Activated T-cell treated with anti-CD3 and anti-CD28 coated beads, Interleukin-2, amount 50 U/mL, for 24 hours (primary cell): ENCODE measurements at regions not wholly inside any gene's neighbourhood (a gene's known extent, or its start where the extent isn't known, plus 50 kb on each side); places are given as distances from the start of the nearest gene placed in this dataset.
A peak's percentile ranks its signal among the peaks of the same experiment; 100 is the strongest.
"Not testable (repeated sequence)": the region's sequence is repeated elsewhere in the genome, so short reads cannot be mapped to it uniquely, and the experiment has no call there.

Experiments
- DNase-seq: peaks from one replicate; pipeline ENCODE4 v3.0.0-alpha.2; 2020
- H3K27ac Mint-ChIP-seq: 2 replicates; pipeline ENCODE4 v1.8.0; 2020; ENCODE audit warnings: mild to moderate bottlenecking, mixed read lengths
- H3K27me3 Mint-ChIP-seq: 2 replicates; pipeline ENCODE4 v1.8.0; 2020; ENCODE audit warnings: mixed read lengths
- H3K36me3 Mint-ChIP-seq: 2 replicates; pipeline ENCODE4 v1.8.0; 2020; ENCODE audit warnings: low read depth, mixed read lengths
- H3K4me1 Mint-ChIP-seq: 2 replicates; pipeline ENCODE4 v1.8.0; 2020; ENCODE audit warnings: low read depth, mixed read lengths
- H3K4me3 Mint-ChIP-seq: 2 replicates; pipeline ENCODE4 v1.8.0; 2020; ENCODE audit warnings: mild to moderate bottlenecking, moderate library complexity, mixed read lengths
- H3K9me3 Mint-ChIP-seq: 2 replicates; pipeline ENCODE4 v1.8.0; 2020; ENCODE audit warnings: mixed read lengths

DNA sequence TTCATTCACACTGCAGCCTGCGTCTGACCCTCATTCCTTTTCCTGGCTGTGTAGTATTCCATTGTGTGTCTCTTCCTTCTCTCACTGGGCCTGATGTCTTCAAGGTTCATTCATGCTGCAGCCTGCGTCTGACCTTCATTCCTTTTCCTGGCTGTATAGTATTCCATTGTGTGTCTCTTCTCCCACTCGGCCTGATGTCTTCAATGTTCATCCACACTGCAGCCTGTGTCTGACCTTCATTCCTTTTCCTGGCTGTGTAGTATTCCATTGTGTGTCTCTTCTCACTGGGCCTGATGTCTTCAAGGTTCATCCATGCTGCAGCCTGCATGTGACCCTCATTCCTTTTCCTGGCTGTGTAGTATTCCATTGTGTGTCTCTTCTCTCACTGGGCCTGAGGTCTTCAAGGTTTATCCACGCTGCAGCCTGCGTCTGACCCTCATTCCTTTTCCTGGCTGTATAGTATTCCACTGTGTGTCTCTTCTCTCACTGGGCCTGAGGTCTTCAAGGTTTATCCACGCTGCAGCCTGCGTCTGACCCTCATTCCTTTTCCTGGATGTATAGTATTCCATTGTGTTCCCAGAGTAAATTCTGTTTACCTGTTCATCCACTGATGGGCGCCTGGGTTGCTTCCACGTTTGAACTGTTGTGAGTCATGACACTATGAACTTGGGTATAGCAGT lies 191.0 kb downstream of the CRLF2 start:
- H3K4me3 Mint-ChIP-seq, H3K9me3 Mint-ChIP-seq, H3K4me1 Mint-ChIP-seq, H3K36me3 Mint-ChIP-seq, H3K27me3 Mint-ChIP-seq, H3K27ac Mint-ChIP-seq, DNase-seq: not testable (repeated sequence)

DNA sequence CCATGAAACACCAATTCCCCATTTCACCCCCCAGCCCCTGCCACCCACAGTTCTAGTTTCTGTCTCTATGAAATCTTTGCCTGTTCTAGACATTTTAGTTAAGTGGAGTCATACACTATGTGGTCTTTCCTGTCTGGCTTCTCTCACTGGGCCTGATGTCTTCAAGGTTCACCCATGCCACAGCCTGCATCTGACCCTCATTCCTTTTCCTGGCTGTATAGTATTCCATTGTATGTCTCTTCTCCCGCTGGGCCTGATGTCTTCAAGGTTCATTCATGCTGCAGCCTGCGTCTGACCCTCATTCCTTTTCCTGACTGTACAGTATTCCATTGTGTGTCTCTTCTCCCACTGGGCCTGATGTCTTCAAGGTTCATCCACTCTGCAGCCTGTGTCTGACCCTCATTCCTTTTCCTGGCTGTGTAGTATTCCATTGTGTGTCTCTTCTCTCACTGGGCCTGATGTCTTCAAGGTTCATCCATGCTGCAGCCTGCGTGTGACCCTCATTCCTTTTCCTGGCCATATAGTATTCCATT lies 191.7 kb downstream of the CRLF2 start:
- Mint-ChIP-seq H3K9me3 (no peaks in the 10 kb centered on the region), H3K27ac (no peak overlapping the region), H3K4me1 (peaks cover 1% of the 10 kb centered on the region), H3K4me3 (no peak overlapping the region), H3K36me3 (no peaks in the 10 kb centered on the region), H3K27me3 (peaks cover 7% of the 10 kb centered on the region)
- DNase-seq: no peak

DNA sequence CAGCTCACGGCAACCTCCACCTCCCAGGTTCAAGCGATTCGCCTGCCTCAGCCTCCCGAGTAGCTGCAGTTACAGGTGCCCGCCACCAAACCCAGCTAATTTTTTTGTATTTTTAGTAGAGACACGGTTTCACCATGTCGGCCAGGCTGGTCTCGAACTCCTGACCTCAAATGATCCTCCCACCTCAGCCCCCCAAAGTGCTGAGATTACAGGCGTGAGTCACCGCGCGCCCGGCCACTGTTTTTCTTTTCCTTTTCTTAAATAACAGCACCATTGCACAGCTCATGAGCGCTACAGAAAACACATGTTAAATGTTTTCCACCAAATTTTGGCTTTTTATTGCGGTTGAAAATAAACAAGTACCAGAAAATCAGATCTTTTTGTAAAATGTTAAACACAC lies 195.5 kb downstream of the CRLF2 start:
- not testable (repeated sequence) for H3K27ac Mint-ChIP-seq, H3K27me3 Mint-ChIP-seq, H3K9me3 Mint-ChIP-seq, DNase-seq, H3K36me3 Mint-ChIP-seq, H3K4me3 Mint-ChIP-seq, H3K4me1 Mint-ChIP-seq

DNA sequence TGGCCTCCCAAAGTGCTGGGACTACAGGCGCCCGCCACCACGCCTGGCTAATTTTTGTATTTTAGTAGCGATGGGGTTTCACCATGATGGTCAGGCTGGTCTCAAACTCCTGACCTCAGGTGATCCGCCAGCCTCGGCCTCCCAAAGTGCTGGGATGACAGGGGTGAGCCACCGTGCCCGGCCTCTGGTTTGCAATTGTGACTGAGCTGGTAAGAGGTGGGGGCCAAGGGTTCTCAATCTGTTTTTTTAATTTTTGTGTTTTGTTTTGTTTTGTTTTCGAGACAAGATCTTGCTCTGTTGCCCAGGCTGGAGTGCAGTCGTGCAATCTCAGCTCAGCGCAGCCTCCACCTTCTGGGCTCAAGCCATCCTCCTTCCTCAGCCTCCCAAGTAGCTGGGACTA lies 196.2 kb downstream of the CRLF2 start:
- not testable (repeated sequence) for H3K27me3 Mint-ChIP-seq, H3K4me1 Mint-ChIP-seq, H3K9me3 Mint-ChIP-seq, H3K36me3 Mint-ChIP-seq, H3K27ac Mint-ChIP-seq, H3K4me3 Mint-ChIP-seq, DNase-seq

DNA sequence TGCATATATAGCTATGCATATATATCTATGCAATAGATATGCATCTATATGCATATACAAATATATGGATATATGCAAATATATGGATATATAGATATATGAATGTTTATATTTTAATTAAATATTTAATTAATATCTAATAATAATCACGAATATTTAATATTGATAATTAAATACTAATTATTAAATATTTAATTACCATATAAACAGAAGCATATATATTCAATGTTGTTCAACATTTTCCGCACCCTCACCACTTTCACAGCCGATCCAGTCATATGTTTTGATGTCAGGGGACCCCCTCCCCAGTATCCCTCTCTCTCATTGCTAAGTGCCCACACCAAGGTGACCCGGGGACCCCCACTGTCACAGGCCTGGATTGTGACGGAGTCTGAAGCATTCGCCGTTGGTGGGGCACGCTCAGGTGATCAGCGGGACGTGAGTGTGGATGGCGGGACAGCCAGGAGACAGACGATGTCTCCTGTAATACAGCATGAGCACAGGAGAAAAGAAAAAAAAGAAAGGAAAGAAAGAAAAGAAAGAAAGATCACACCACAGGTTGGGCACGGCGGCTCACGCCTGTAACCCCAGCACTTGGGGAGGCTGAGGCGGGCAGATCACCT lies 199.7 kb downstream of the CRLF2 start:
- no peak overlapping the region for H3K27ac Mint-ChIP-seq

DNA sequence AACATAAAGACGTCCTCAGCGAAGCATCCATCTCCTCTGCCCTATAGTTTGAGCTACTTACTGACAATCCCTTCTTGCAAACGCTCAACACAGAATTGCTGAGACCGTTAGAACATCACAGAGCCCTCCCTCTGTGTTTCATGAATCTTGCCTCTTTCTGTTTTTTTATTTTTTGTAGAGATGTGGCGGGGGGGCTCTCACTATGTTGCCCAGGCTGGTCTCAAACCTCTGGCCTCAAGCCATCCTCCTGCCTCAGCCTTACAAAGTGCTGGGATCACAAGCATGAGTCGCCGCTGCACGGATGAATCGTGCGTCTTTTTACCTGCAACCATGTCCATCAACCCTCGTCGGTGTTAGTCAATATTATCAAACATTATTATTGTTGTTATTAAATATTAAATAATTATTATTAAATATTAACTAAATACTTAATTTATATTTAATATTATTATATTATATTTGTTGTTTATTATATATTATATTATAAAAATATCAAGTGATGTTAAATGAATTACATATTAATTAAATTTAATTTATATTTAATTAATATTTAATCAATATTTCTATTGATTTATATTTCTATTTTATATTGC lies 200.7 kb downstream of the CRLF2 start:
- Mint-ChIP-seq H3K9me3 (no peaks in the 10 kb centered on the region), H3K36me3 (no peaks in the 10 kb centered on the region), H3K27ac (peak overlapping the region; percentile 38), H3K4me1 (no peaks in the 10 kb centered on the region), H3K4me3 (no peak overlapping the region), H3K27me3 (peaks cover 5% of the 10 kb centered on the region)
- no peak for DNase-seq

More for the DNA sequence above, 199.7 kb downstream of the CRLF2 start:
- H3K27me3 Mint-ChIP-seq: peaks cover 5% of the 10 kb centered on the region
- no peaks in the 10 kb centered on the region for H3K4me1 Mint-ChIP-seq
- no peaks in the 10 kb centered on the region for H3K36me3 Mint-ChIP-seq
- no peaks in the 10 kb centered on the region for H3K9me3 Mint-ChIP-seq
- no peak for DNase-seq
- no peak overlapping the region for H3K4me3 Mint-ChIP-seq

DNA sequence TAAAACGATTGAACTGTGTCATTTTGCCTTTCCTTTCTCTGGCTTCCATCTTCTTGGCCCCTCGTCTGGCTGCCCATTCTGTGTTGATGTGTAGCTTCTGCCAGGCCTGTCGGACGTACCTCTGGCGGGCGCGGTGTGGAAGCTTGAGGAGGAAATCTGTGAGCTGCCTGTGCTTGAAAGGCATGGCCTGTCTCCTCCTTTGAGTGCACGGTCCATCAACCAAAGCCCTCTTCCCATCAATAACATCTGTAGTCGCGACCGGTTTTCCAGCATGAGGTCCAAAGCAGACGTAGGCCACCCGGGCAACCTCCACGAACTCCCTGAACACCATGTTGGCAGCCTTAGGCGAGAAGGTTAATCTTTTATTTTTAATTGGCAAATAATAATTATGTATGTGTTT lies 202.7 kb downstream of the CRLF2 start:
- Mint-ChIP-seq H3K4me1 (no peaks in the 10 kb centered on the region), H3K9me3 (no peaks in the 10 kb centered on the region)

DNA sequence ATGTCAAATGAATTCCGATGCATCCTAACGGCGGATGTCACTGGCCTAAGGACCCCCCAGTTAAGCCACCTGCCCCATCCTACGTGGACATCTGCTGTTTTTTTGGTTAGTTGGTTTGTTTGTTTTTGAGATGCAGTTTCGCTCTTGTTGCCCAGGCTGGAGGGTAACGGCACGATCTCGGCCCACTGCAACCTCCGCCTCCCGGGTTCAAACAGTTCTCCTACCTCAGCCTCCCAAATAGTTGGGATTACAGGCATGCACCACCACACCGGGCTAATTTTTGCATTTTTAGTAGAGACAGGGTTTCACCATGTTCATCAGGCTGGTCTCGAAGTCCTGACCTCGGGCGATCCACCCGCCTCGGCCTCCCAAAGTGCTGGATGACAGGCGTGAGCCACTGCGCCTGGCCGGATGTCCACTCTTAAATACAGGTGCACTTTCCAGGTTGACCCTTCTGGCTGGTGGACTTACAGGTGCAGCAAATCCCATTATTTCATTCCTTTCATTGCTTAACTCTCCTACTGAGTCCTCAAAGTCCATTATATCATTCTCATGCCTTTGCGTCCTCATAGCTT lies 206.2 kb downstream of the CRLF2 start:
- no peak overlapping the region for H3K27ac Mint-ChIP-seq
- DNase-seq: no peak
- H3K4me3 Mint-ChIP-seq: no peak overlapping the region
- no peaks in the 10 kb centered on the region for H3K9me3 Mint-ChIP-seq
- no peaks in the 10 kb centered on the region for H3K4me1 Mint-ChIP-seq
- no peaks in the 10 kb centered on the region for H3K27me3 Mint-ChIP-seq
- H3K36me3 Mint-ChIP-seq: no peaks in the 10 kb centered on the region

More for the DNA sequence above, 202.7 kb downstream of the CRLF2 start:
- Mint-ChIP-seq H3K27ac (no peak overlapping the region), H3K27me3 (peaks cover 5% of the 10 kb centered on the region), H3K4me3 (no peak overlapping the region), H3K36me3 (no peaks in the 10 kb centered on the region)
- no peak for DNase-seq

DNA sequence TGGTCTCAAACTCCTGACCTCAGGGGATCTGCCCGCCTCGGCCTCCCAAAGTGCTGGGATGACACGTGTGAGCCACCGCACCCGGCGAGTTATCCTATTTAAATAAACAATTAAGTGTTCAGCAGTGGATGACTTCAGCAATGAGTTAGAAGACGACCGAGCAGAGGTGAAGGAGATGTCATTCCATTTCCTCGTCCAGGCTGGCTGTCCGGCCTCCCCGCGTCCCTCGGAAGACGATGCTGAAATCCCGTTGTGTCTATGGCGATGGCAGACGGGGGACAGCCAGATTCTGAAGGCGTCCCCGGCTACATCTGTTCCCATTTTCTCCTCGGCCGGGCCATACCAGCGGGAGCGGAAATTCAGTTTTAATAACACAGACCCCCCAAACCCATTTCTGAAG lies 209.8 kb downstream of the CRLF2 start:
- DNase-seq: no peak
- Mint-ChIP-seq H3K9me3 (no peaks in the 10 kb centered on the region), H3K27ac (no peak overlapping the region), H3K4me1 (no peaks in the 10 kb centered on the region), H3K36me3 (no peaks in the 10 kb centered on the region), H3K27me3 (no peaks in the 10 kb centered on the region), H3K4me3 (no peak overlapping the region)

DNA sequence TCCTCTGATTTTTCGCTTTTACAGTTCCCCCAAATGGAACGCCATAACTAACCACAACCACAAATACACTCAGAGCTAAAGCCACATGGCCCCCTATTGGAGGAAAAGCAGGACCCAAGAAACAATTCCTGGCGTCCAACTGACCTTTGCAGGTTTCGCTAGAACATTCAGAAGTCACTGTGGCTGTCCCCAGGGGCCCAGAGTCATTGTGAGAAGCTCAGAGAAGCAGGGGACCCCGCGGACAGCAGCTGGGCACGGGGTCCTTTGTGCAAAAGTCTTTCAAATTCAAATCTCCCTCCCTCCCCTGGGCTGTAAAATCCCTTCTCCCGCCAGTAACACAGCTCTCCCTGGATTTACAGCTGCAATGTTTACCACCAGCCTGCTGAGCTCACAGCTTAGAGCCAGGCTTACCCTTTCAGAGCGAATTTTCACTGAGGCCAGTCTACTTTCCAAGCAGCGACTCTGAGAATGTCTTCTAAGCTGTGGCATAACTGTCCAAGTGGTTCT lies 214.8 kb downstream of the CRLF2 start:
- Mint-ChIP-seq H3K4me1 (no peaks in the 10 kb centered on the region), H3K36me3 (peaks cover 11% of the 10 kb centered on the region), H3K9me3 (peaks cover 11% of the 10 kb centered on the region), H3K27me3 (no peaks in the 10 kb centered on the region), H3K27ac (no peak overlapping the region), H3K4me3 (no peak overlapping the region)
- no peak for DNase-seq

DNA sequence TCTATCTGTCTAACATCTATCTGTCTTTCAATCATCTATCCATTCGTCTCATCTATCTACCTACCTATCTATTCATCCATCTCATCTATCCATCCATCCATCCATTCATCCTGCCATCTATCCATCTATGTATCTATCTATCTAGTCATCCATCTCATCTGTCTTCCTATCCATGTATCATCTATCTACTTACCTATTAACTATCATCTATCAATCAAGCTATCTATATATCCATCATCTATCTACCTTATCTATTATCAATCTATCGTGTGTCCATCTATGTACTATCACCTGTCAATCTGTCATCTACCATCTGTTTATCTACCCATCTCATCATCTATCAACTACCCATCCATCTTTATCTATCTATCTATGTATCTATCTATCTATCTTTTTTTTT lies 217.7 kb downstream of the CRLF2 start:
- no peak for DNase-seq
- Mint-ChIP-seq H3K9me3 (peaks cover 23% of the 10 kb centered on the region), H3K27me3 (no peaks in the 10 kb centered on the region), H3K36me3 (peaks cover 15% of the 10 kb centered on the region), H3K27ac (no peak overlapping the region), H3K4me1 (peaks cover 11% of the 10 kb centered on the region), H3K4me3 (no peak overlapping the region)

DNA sequence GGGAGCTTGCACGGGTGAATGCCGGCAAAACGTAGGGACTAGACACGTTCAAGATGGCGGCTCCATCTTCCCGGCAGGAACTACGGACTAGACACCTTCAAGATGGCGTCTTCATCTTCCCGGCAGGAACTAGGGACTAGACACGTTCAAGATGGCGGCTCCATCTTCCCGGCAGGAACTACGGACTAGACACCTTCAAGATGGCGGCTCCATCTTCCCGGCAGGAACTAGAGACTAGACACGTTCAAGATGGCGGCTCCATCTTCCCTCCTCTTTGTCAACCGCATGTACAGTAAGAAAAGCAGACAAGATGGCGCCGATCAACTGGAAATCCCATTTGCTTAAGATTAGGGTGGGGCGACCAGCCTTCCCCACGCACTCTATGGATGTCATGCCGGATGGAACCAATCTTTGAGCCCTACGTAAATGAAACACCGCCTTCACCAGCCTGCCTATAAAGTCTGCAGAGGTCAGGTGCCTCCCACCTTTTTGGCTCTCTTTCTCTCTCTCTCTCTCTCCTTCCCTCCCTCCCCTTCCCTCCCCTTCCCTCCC lies 222.4 kb downstream of the CRLF2 start:
- no peaks in the 10 kb centered on the region for H3K27me3 Mint-ChIP-seq
- peak overlapping the region; percentile 88 for H3K27ac Mint-ChIP-seq
- H3K36me3 Mint-ChIP-seq: peaks cover 15% of the 10 kb centered on the region
- peaks cover 16% of the 10 kb centered on the region for H3K4me1 Mint-ChIP-seq
- peak; percentile 78 for DNase-seq
- peak overlapping the region; percentile 74 for H3K4me3 Mint-ChIP-seq
- peaks cover 23% of the 10 kb centered on the region for H3K9me3 Mint-ChIP-seq

DNA sequence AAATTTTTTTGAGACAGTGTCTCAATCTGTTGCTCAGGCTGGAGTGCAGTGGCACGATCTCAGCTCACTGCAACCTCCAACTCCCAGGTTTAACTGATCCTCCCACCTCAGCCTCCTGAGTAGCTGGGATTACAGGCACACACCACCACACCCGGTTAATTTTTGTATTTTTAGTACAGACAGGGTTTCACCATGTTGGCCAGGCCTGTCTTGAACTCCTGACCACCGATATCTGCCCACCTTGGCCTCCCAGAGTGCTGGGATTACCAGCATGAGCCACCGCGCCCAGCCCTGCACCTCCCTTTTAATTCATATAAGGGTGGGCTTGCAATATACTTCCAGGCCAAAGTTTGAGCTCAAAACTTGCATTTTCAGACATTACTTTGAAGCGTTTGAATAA lies 223.9 kb downstream of the CRLF2 start:
- not testable (repeated sequence) for H3K27me3 Mint-ChIP-seq, DNase-seq, H3K4me3 Mint-ChIP-seq, H3K27ac Mint-ChIP-seq, H3K36me3 Mint-ChIP-seq
- peaks cover 19% of the 10 kb centered on the region for H3K9me3 Mint-ChIP-seq
- peaks cover 16% of the 10 kb centered on the region for H3K4me1 Mint-ChIP-seq

DNA sequence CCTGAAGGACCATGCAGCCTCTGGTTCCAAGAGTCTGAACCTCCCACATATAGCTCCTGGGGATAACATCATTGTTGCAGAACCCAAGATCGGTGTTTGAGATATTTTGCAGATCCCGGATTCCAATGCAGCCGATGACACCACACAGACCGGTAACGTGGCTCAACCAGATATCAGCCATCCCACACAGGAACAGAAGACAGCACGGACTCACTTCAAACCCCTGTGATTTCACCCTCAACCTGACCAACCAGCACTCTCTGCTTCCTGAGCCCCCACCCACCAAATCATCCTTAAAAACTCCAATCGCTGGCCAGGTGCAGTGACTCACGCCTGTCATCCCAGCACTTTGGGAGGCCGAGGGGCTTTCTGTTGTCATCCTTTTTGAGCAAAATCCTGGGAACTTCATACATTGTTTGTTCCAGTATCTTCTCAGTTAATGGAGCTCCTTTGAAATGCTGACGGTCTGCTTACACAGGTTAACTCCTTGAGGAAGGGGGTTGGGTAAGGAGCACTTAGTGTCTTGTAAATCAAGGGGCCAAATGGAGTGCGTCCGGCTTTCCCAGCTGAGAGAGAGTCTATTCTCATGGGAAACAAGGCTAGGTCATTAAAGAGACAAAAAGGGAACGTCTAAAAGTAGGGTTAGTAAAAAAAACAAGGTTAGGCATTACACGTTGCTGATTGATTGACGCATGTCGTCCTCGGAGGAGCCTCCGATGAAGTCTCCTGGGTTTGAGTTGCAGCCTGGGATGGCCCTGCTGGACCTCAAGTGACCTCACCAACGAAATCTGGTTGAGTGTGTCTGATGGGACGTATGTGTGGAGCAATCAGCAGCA lies 230.4 kb downstream of the CRLF2 start:
- no peak overlapping the region for H3K27ac Mint-ChIP-seq
- H3K4me3 Mint-ChIP-seq: no peak overlapping the region
- H3K36me3 Mint-ChIP-seq: no peaks in the 10 kb centered on the region
- DNase-seq: no peak
- peaks cover 2% of the 10 kb centered on the region for H3K9me3 Mint-ChIP-seq
- peaks cover 3% of the 10 kb centered on the region for H3K4me1 Mint-ChIP-seq
- H3K27me3 Mint-ChIP-seq: peaks cover 59% of the 10 kb centered on the region
